ENCODE measurements at regions not wholly inside any gene's neighbourhood (a gene's known extent, or its start where the extent isn't known, plus 50 kb on each side); places are given as distances from the start of the nearest gene placed in this dataset.
"Not testable (repeated sequence)": the region's sequence is repeated elsewhere in the genome, so short reads cannot be mapped to it uniquely, and the experiment has no call there.

GRCh38 chr6:79810185-79810705 lies 137.1 kb downstream of the ELOVL4 start:
- DNase-seq (ENCODE audit: low read depth), result no peak

GRCh38 chr6:79808921-79809320 lies 138.4 kb downstream of the ELOVL4 start:
- no peak for DNase-seq (ENCODE audit: low read depth)

GRCh38 chr6:79806661-79807060 lies 140.7 kb downstream of the ELOVL4 start:
- DNase-seq (ENCODE audit: low read depth), result not testable (repeated sequence)

- no peak for DNase-seq (ENCODE audit: low read depth)
Measured at GRCh38 chr6:79804732-79805131, 142.6 kb downstream of the ELOVL4 start.

GRCh38 chr6:79803917-79804316 lies 143.4 kb downstream of the ELOVL4 start:
- DNase-seq (ENCODE audit: low read depth), result no peak

GRCh38 chr6:79802657-79803300 lies 144.6 kb downstream of the ELOVL4 start:
- no peak for DNase-seq (ENCODE audit: low read depth)

GRCh38 chr6:79801362-79801761 lies 146.0 kb downstream of the ELOVL4 start:
- no peak for DNase-seq (ENCODE audit: low read depth)

- DNase-seq (ENCODE audit: low read depth), result no peak
Measured at GRCh38 chr6:79798841-79799240, 148.5 kb downstream of the ELOVL4 start.

GRCh38 chr6:79797912-79798311 lies 149.4 kb downstream of the ELOVL4 start:
- DNase-seq (ENCODE audit: low read depth), result no peak

- DNase-seq (ENCODE audit: low read depth), result no peak
Measured at GRCh38 chr6:79797163-79797764, 150.1 kb downstream of the ELOVL4 start.

- DNase-seq (ENCODE audit: low read depth), result no peak
Measured at GRCh38 chr6:79796197-79796596, 151.2 kb downstream of the ELOVL4 start.

- DNase-seq (ENCODE audit: low read depth), result no peak
Measured at GRCh38 chr6:79789896-79790295, 157.5 kb downstream of the ELOVL4 start.

GRCh38 chr6:79788756-79789155 lies 157.6 kb downstream of the SH3BGRL2 start:
- DNase-seq (ENCODE audit: low read depth), result no peak

- DNase-seq (ENCODE audit: low read depth), result no peak
Measured at GRCh38 chr6:79787626-79788025, 156.5 kb downstream of the SH3BGRL2 start.

- DNase-seq (ENCODE audit: low read depth), result no peak
Measured at GRCh38 chr6:79784395-79784753, 153.2 kb downstream of the SH3BGRL2 start.

GRCh38 chr6:79783670-79784394 lies 152.7 kb downstream of the SH3BGRL2 start:
- DNase-seq (ENCODE audit: low read depth), result no peak

GRCh38 chr6:79782792-79783580 lies 151.9 kb downstream of the SH3BGRL2 start:
- DNase-seq (ENCODE audit: low read depth), result no peak

GRCh38 chr6:79781916-79782315 lies 150.8 kb downstream of the SH3BGRL2 start:
- DNase-seq (ENCODE audit: low read depth), result no peak

GRCh38 chr6:79780881-79781280 lies 149.8 kb downstream of the SH3BGRL2 start:
- DNase-seq (ENCODE audit: low read depth), result no peak

- DNase-seq (ENCODE audit: low read depth), result no peak
Measured at GRCh38 chr6:79778816-79779215, 147.7 kb downstream of the SH3BGRL2 start.

- DNase-seq (ENCODE audit: low read depth), result peak; percentile 83
Measured at GRCh38 chr6:79777713-79778579, 146.8 kb downstream of the SH3BGRL2 start.
